ENCODE measurements at regions not wholly inside any gene's neighbourhood (a gene's known extent, or its start where the extent isn't known, plus 50 kb on each side); places are given as distances from the start of the nearest gene placed in this dataset.

GRCh38 chr7:68444042-68444441 lies 1154.2 kb upstream of the AUTS2 start:
- DNase-seq, result no peak
- 70 to 72% methylated on average over 2 of the region's 2 CpGs for WGBS, 2 donors
- no peak overlapping the region for H3K27ac ChIP-seq
- H3K9me3 ChIP-seq, result no peaks in the 10 kb centered on the region
- intact Hi-C loops (cut with DNase I), result no loop called here
- no peak overlapping the region for H3K4me3 ChIP-seq
- TF ChIP-seq POLR2A (IDR thresholded peaks at IDR 0.05) (no peak), CTCF (IDR thresholded peaks at IDR 0.05) (no peak)
- no peaks in the 10 kb centered on the region for H3K36me3 ChIP-seq
- H3K4me1 ChIP-seq, result no peaks in the 10 kb centered on the region
- no peaks in the 10 kb centered on the region for H3K27me3 ChIP-seq

- intact Hi-C loops (cut with DNase I), result no loop called here
- TF ChIP-seq POLR2A (IDR thresholded peaks at IDR 0.05), result no peak
- DNase-seq, result no peak
- Histone ChIP-seq H3K27me3 (no peaks in the 10 kb centered on the region), H3K4me1 (no peaks in the 10 kb centered on the region), H3K4me3 (no peak overlapping the region), H3K9me3 (no peaks in the 10 kb centered on the region), H3K36me3 (no peaks in the 10 kb centered on the region), H3K27ac (no peak overlapping the region)
- 73 to 80% methylated on average over 3 of the region's 3 CpGs for WGBS, 2 donors
Measured at GRCh38 chr7:68444956-68445355, 1153.3 kb upstream of the AUTS2 start.

GRCh38 chr7:68446183-68446582 lies 1152.1 kb upstream of the AUTS2 start:
- TF ChIP-seq CTCF (IDR thresholded peaks at IDR 0.05) (no peak), POLR2A (IDR thresholded peaks at IDR 0.05) (no peak)
- no peak for DNase-seq
- intact Hi-C loops (cut with DNase I), result no loop called here
- no peak overlapping the region for H3K4me3 ChIP-seq
- H3K36me3 ChIP-seq, result no peaks in the 10 kb centered on the region
- H3K27ac ChIP-seq, result no peak overlapping the region
- no peaks in the 10 kb centered on the region for H3K27me3 ChIP-seq
- 68 to 70% methylated on average over 10 of the region's 10 CpGs for WGBS, 2 donors
- H3K4me1 ChIP-seq, result no peaks in the 10 kb centered on the region
- H3K9me3 ChIP-seq, result no peaks in the 10 kb centered on the region

- H3K27me3 ChIP-seq, result peaks cover 0 to 6% (median 0%) of the 10 kb centered on the region in 4 donors
- 79 to 89% methylated on average over 1 of the region's 2 CpGs for WGBS, 2 donors
- no peak overlapping the region for H3K4me3 ChIP-seq
- no peaks in the 10 kb centered on the region for H3K36me3 ChIP-seq
- no peaks in the 10 kb centered on the region for H3K4me1 ChIP-seq
- no peak for DNase-seq
- TF ChIP-seq POLR2A (IDR thresholded peaks at IDR 0.05) (no peak), CTCF (IDR thresholded peaks at IDR 0.05) (no peak)
- H3K27ac ChIP-seq, result no peak overlapping the region
- intact Hi-C loops (cut with DNase I), result no loop called here
- no peaks in the 10 kb centered on the region for H3K9me3 ChIP-seq
Measured at GRCh38 chr7:68449099-68449498, 1149.2 kb upstream of the AUTS2 start.

- TF ChIP-seq CTCF (IDR thresholded peaks at IDR 0.05) (no peak), POLR2A (IDR thresholded peaks at IDR 0.05) (no peak)
Measured at GRCh38 chr7:68449816-68450215, 1148.5 kb upstream of the AUTS2 start.

GRCh38 chr7:68454931-68455330 lies 1143.3 kb upstream of the AUTS2 start:
- 55 to 74% methylated on average over 5 of the region's 5 CpGs for WGBS, 2 donors
- no peaks in the 10 kb centered on the region for H3K4me1 ChIP-seq
- H3K36me3 ChIP-seq, result no peaks in the 10 kb centered on the region
- no peaks in the 10 kb centered on the region for H3K9me3 ChIP-seq
- H3K27me3 ChIP-seq, result peaks cover 0 to 6% (median 0%) of the 10 kb centered on the region in 4 donors
- TF ChIP-seq POLR2A (IDR thresholded peaks at IDR 0.05) (no peak), CTCF (IDR thresholded peaks at IDR 0.05) (no peak)
- intact Hi-C loops (cut with DNase I), result no loop called here
- H3K4me3 ChIP-seq, result no peak overlapping the region
- no peak overlapping the region for H3K27ac ChIP-seq
- no peak for DNase-seq

More at GRCh38 chr7:68449816-68450215, 1148.5 kb upstream of the AUTS2 start:
- H3K4me3 ChIP-seq, result no peak overlapping the region
- H3K36me3 ChIP-seq, result no peaks in the 10 kb centered on the region
- peaks cover 0 to 6% (median 0%) of the 10 kb centered on the region in 4 donors for H3K27me3 ChIP-seq
- WGBS, 2 donors, result 61 to 63% methylated on average over 5 of the region's 5 CpGs
- H3K4me1 ChIP-seq, result no peaks in the 10 kb centered on the region
- H3K9me3 ChIP-seq, result no peaks in the 10 kb centered on the region
- intact Hi-C loops (cut with DNase I), result no loop called here
- no peak overlapping the region for H3K27ac ChIP-seq
- no peak for DNase-seq
